Fibroblast of lung (primary cell): ENCODE measurements at regions not wholly inside any gene's neighbourhood (a gene's known extent, or its start where the extent isn't known, plus 50 kb on each side); places are given as distances from the start of the nearest gene placed in this dataset.

Source experiments
- CTCF ChIP-seq, 2 donors: IDR thresholded peaks in 1 of 2; conservative IDR thresholded peaks in 1 of 2; 1 replicate in 1 of 2; 2 replicates in 1 of 2; pipeline ENCODE4 v1.5.1; 2011 to 2012; ENCODE audit warnings: low read length in 2 of 2, control low read depth in 1 of 2, inconsistent platforms in 1 of 2, low read depth in 1 of 2, mild to moderate bottlenecking in 1 of 2
- EZH2 ChIP-seq: IDR thresholded peaks from 2 replicates; pipeline ENCODE4 v1.5.1; 2012; ENCODE audit warnings: low read length, control low read depth, mild to moderate bottlenecking; ENCODE audit errors: missing control alignments

- no peak for TF ChIP-seq EZH2
- no peak for TF ChIP-seq CTCF (conservative IDR thresholded peaks at IDR 0.05 in 1 of 2, IDR thresholded peaks at IDR 0.05 in 1 of 2; ENCODE audit: low read depth in 1 of 2, low read length in 2 of 2)
Observed at GRCh38 chr6:15852289-15852688, 189.5 kb upstream of the DTNBP1 start.
